Nephron (organoid): ENCODE measurements at regions not wholly inside any gene's neighbourhood (a gene's known extent, or its start where the extent isn't known, plus 50 kb on each side); places are given as distances from the start of the nearest gene placed in this dataset.
A peak's percentile ranks its signal among the peaks of the same experiment; 100 is the strongest.

Experiments
- H3K27ac Mint-ChIP-seq, 3 experiments: 2 replicates each; pipeline ENCODE4 v1.8.0; 2020; ENCODE audit warnings: mixed read lengths in 3 of 3, mild to moderate bottlenecking in 2 of 3, moderate library complexity in 1 of 3
- H3K27me3 Mint-ChIP-seq: 2 replicates; pipeline ENCODE4 v1.8.0; 2021; ENCODE audit warnings: low read depth, mild to moderate bottlenecking, moderate library complexity, mixed read lengths
- H3K36me3 Mint-ChIP-seq: 2 replicates; pipeline ENCODE4 v1.8.0; 2020; ENCODE audit warnings: low read depth, mixed read lengths
- H3K4me1 Mint-ChIP-seq: 2 replicates; pipeline ENCODE4 v1.8.0; 2020; ENCODE audit warnings: mixed read lengths
- H3K4me3 Mint-ChIP-seq, 3 experiments: 2 replicates each; pipeline ENCODE4 v1.8.0; 2020; ENCODE audit warnings: mild to moderate bottlenecking in 3 of 3, mixed read lengths in 3 of 3, moderate library complexity in 2 of 3
- H3K9me3 Mint-ChIP-seq: 2 replicates; pipeline ENCODE4 v1.8.0; 2020; ENCODE audit warnings: mixed read lengths
- TF ChIP-seq, protein P1 (sequence below), 3 experiments: fragments of 200-600 bp; sonication (generic); IDR thresholded peaks; one replicate each; pipeline ENCODE4 v1.5.0; 2021; ENCODE audit warnings: antibody characterized with exemption in 3 of 3; ENCODE audit not compliant: unreplicated experiment in 3 of 3

DNA sequence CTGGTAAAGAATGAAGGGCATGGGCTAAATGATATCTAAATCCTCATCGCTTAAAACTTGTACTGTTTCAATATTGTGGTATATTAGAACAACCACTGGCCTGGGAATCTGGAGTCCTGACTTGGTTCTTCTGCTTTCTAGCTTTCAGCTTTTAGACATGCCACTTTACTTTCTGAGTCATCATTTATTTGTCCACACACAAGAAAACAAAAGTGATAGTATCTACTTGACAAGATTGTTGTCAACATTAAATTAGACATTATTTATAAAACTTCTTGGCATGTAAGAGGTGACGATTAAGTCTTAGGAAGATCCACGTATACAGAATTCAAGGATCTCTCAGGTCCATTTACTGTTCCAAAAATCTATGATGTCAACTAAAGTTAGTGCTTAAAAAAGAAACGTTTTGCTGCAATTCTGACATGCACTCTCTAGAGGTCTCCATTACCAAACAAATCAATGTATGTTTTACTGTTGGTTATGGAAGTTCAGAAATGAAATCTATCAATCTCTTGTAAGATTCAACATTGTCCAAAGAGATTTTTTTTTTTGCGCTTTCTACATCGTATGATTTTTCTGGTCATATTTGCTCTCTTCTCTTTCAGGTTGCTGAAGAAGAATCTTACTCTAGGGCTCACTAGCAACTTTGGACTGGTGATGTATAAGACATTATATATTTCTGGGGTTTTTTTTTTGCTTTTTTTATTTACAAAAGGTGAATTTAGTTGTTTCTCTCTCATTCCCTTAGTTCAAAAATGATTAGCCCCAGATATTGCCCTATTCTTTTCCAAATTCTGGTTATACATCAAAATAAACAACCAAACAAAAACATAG is 53.6 kb upstream of the DYNC1I1 start:
- Mint-ChIP-seq H3K36me3 (no peaks in the 10 kb centered on the region), H3K4me3 (no peak overlapping the region), H3K27me3 (peaks cover 4% of the 10 kb centered on the region), H3K27ac (no peak overlapping the region), H3K4me1 (no peaks in the 10 kb centered on the region), H3K9me3 (no peaks in the 10 kb centered on the region)
- TF ChIP-seq, protein P1, sequence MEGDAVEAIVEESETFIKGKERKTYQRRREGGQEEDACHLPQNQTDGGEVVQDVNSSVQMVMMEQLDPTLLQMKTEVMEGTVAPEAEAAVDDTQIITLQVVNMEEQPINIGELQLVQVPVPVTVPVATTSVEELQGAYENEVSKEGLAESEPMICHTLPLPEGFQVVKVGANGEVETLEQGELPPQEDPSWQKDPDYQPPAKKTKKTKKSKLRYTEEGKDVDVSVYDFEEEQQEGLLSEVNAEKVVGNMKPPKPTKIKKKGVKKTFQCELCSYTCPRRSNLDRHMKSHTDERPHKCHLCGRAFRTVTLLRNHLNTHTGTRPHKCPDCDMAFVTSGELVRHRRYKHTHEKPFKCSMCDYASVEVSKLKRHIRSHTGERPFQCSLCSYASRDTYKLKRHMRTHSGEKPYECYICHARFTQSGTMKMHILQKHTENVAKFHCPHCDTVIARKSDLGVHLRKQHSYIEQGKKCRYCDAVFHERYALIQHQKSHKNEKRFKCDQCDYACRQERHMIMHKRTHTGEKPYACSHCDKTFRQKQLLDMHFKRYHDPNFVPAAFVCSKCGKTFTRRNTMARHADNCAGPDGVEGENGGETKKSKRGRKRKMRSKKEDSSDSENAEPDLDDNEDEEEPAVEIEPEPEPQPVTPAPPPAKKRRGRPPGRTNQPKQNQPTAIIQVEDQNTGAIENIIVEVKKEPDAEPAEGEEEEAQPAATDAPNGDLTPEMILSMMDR (IDR thresholded peaks at IDR 0.05; ENCODE audit: unreplicated experiment in 3 of 3) = peak; percentile 39 to 61 (median 48)

DNA sequence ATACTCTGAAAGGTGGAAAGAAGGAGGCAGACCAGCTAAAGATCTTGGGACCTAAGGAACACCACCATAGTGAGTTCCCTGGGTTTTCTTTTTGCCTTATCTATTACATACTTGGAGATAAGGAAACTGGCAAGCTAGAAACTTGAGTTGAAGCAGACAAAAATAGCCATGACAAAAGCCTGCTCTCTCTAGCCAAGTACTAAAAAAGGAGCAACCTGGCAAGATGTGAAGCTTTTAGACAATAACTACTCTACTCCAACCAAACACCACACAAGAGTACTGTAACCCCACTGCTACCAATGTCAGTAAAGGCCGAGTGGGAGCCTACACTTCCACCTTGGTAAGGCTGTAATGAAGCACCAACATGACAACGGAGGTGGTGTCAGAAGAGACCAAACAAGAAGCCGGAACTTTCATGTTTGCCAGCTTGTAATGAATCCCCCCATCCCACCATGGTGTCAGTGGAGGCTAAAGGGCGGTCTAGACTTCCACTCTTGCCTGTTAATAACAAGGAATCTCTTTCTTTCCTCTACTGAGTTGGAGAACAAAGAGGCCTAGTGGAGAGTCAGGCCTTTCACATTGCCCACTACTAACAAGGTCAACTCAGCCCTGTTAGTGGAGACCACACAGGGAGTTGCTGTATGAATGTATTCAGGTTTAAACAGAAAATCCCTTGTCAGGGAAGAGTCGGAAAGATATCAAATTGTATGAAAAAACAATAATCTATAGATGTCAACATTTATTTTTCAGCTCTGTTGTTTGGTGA is 55.8 kb upstream of the DYNC1I1 start:
- TF ChIP-seq, protein P1 (IDR thresholded peaks at IDR 0.05; ENCODE audit: unreplicated experiment in 3 of 3) = no peak
- Mint-ChIP-seq H3K9me3 (peaks cover 5% of the 10 kb centered on the region), H3K27me3 (no peaks in the 10 kb centered on the region), H3K27ac (no peak overlapping the region), H3K36me3 (no peaks in the 10 kb centered on the region), H3K4me3 (no peak overlapping the region), H3K4me1 (no peaks in the 10 kb centered on the region)

DNA sequence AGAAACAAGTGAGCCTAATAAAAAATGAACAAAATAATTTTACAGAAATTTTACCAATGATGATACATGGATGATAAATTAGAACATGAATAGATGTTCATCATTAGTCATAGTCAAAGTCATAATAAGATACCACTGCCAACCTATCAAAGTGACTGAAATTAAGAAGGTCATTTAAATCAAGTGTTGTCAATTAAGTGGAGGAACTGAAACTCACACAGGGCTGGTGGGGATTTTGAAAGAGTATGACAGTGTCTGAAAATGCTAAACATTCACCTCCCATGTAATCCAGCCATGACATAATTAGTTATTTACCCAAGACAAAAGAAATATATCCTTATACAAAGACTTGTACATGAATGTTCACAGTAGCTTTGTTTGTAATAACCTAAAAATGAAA is 57.1 kb upstream of the DYNC1I1 start:
- H3K36me3 Mint-ChIP-seq = no peaks in the 10 kb centered on the region
- peaks cover 10% of the 10 kb centered on the region for H3K9me3 Mint-ChIP-seq
- H3K4me1 Mint-ChIP-seq = no peaks in the 10 kb centered on the region
- H3K27me3 Mint-ChIP-seq = no peaks in the 10 kb centered on the region
- TF ChIP-seq, protein P1 (IDR thresholded peaks at IDR 0.05; ENCODE audit: unreplicated experiment in 3 of 3) = no peak
- H3K4me3 Mint-ChIP-seq = no peak overlapping the region
- no peak overlapping the region for H3K27ac Mint-ChIP-seq

DNA sequence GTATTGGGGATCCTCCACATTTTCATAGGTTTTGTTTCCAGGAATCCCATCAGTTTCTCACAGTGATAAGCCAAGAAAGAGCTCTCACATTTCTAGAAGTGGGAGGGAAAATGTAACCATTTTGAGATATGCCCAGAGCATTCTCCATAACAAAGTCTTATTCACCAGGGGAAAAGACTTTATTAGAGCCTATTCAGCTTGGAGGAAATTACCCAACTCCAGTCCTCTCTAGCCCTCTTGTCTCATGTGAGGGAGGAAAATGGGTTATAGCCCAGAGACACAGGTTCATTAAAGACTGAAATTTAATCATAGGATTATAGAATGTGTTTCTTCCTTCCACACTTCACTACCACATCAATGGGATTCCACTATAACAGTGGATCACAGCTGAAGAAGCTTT is 61.6 kb upstream of the DYNC1I1 start:
- Mint-ChIP-seq H3K27me3 (no peaks in the 10 kb centered on the region), H3K4me1 (no peaks in the 10 kb centered on the region), H3K27ac (no peak overlapping the region), H3K36me3 (no peaks in the 10 kb centered on the region), H3K4me3 (no peak overlapping the region), H3K9me3 (peaks cover 27% of the 10 kb centered on the region)
- TF ChIP-seq, protein P1 (IDR thresholded peaks at IDR 0.05; ENCODE audit: unreplicated experiment in 3 of 3) = no peak

DNA sequence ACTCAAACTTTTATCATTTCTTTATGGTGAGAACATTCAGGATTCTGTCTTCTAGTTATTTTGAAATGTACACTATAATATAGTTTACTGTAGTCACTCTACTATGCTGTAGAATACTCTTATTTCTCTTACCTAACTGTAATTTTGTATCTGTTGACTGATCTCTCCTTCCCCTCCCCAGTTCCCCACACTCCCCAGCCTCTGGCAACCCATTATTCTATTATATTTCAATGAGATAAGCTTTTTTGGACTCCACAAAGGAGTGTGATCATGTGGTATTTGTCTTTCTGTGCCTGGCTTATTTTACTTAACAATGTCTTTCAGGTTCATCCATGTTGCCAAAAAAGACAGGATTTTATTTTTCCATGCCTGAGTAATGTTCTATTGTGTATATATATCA is 71.4 kb upstream of the DYNC1I1 start:
- Mint-ChIP-seq H3K4me3 (no peak overlapping the region), H3K4me1 (no peaks in the 10 kb centered on the region), H3K27ac (no peak overlapping the region), H3K9me3 (peaks cover 17% of the 10 kb centered on the region), H3K36me3 (no peaks in the 10 kb centered on the region), H3K27me3 (peaks cover 4% of the 10 kb centered on the region)
- TF ChIP-seq, protein P1 (IDR thresholded peaks at IDR 0.05; ENCODE audit: unreplicated experiment in 3 of 3) = no peak
